GM19238 (cell line): ENCODE measurements at regions not wholly inside any gene's neighbourhood (a gene's known extent, or its start where the extent isn't known, plus 50 kb on each side); places are given as distances from the start of the nearest gene placed in this dataset.

ENCODE experiments used
- DNase-seq: peaks from one replicate; pipeline ENCODE4 v3.0.0; 2011; ENCODE audit warnings: low spot score; ENCODE audit not compliant: insufficient read length

- DNase-seq, result no peak
Measured at GRCh38 chrX:39930786-39931528, 166.8 kb downstream of the BCOR start.

- no peak for DNase-seq
Measured at GRCh38 chrX:39931529-39932282, 166.1 kb downstream of the BCOR start.

- DNase-seq, result no peak
Measured at GRCh38 chrX:39935411-39936064, 162.2 kb downstream of the BCOR start.

- DNase-seq, result no peak
Measured at GRCh38 chrX:39936886-39937770, 160.6 kb downstream of the BCOR start.

GRCh38 chrX:39938466-39938865 lies 159.3 kb downstream of the BCOR start:
- no peak for DNase-seq

- no peak for DNase-seq
Measured at GRCh38 chrX:39939678-39940077, 158.1 kb downstream of the BCOR start.

- no peak for DNase-seq
Measured at GRCh38 chrX:39941332-39941920, 156.3 kb downstream of the BCOR start.

- DNase-seq, result no peak
Measured at GRCh38 chrX:39944416-39944815, 153.3 kb downstream of the BCOR start.

- DNase-seq, result no peak
Measured at GRCh38 chrX:39945709-39946108, 152.0 kb downstream of the BCOR start.

- DNase-seq, result no peak
Measured at GRCh38 chrX:39946822-39947221, 150.9 kb downstream of the BCOR start.

- DNase-seq, result no peak
Measured at GRCh38 chrX:39948582-39948981, 149.2 kb downstream of the BCOR start.

- DNase-seq, result no peak
Measured at GRCh38 chrX:39950018-39950688, 147.6 kb downstream of the BCOR start.

GRCh38 chrX:39952989-39953388 lies 144.8 kb downstream of the BCOR start:
- no peak for DNase-seq

GRCh38 chrX:39953879-39954278 lies 143.9 kb downstream of the BCOR start:
- no peak for DNase-seq

GRCh38 chrX:39954851-39955250 lies 142.9 kb downstream of the BCOR start:
- DNase-seq, result no peak

- DNase-seq, result no peak
Measured at GRCh38 chrX:39955625-39956024, 142.1 kb downstream of the BCOR start.

- no peak for DNase-seq
Measured at GRCh38 chrX:39956803-39957394, 140.9 kb downstream of the BCOR start.

GRCh38 chrX:39957816-39958566 lies 139.8 kb downstream of the BCOR start:
- no peak for DNase-seq

GRCh38 chrX:39958850-39959249 lies 138.9 kb downstream of the BCOR start:
- no peak for DNase-seq
